ENCODE measurements at regions not wholly inside any gene's neighbourhood (a gene's known extent, or its start where the extent isn't known, plus 50 kb on each side); places are given as distances from the start of the nearest gene placed in this dataset.
"Not testable (repeated sequence)": the region's sequence is repeated elsewhere in the genome, so short reads cannot be mapped to it uniquely, and the experiment has no call there.

- no peak for DNase-seq (ENCODE audit: low read depth in 2 of 2)
Measured at GRCh38 chr17:36845916-36846315, 91.4 kb upstream of the LHX1 start.

- DNase-seq (ENCODE audit: low read depth in 2 of 2): no peak
Measured at GRCh38 chr17:36846410-36847292, 90.6 kb upstream of the LHX1 start.

GRCh38 chr17:36848008-36848902, 89.0 kb upstream of the LHX1 start:
- no peak for DNase-seq (ENCODE audit: low read depth in 2 of 2)

GRCh38 chr17:36849020-36849419, 88.3 kb upstream of the LHX1 start:
- DNase-seq (ENCODE audit: low read depth in 2 of 2): not testable (repeated sequence)

GRCh38 chr17:36849871-36850348, 87.4 kb upstream of the LHX1 start:
- DNase-seq (ENCODE audit: low read depth in 2 of 2): no peak

GRCh38 chr17:36850790-36851189, 86.5 kb upstream of the LHX1 start:
- DNase-seq (ENCODE audit: low read depth in 2 of 2): no peak

GRCh38 chr17:36851250-36851649, 86.0 kb upstream of the LHX1 start:
- no peak for DNase-seq (ENCODE audit: low read depth in 2 of 2)

GRCh38 chr17:36852478-36852877, 84.8 kb upstream of the LHX1 start:
- DNase-seq (ENCODE audit: low read depth in 2 of 2): not testable (repeated sequence)

GRCh38 chr17:36854982-36855381, 82.3 kb upstream of the LHX1 start:
- no peak for DNase-seq (ENCODE audit: low read depth in 2 of 2)

- no peak for DNase-seq (ENCODE audit: low read depth in 2 of 2)
Measured at GRCh38 chr17:36855459-36855858, 81.8 kb upstream of the LHX1 start.

GRCh38 chr17:36856222-36856621, 81.1 kb upstream of the LHX1 start:
- no peak for DNase-seq (ENCODE audit: low read depth in 2 of 2)

- no peak for DNase-seq (ENCODE audit: low read depth in 2 of 2)
Measured at GRCh38 chr17:36856903-36857381, 80.3 kb upstream of the LHX1 start.

- DNase-seq (ENCODE audit: low read depth in 2 of 2): no peak
Measured at GRCh38 chr17:36857698-36858097, 79.6 kb upstream of the LHX1 start.

- no peak for DNase-seq (ENCODE audit: low read depth in 2 of 2)
Measured at GRCh38 chr17:36858119-36859002, 78.9 kb upstream of the LHX1 start.

GRCh38 chr17:36859003-36859300, 78.3 kb upstream of the LHX1 start:
- DNase-seq (ENCODE audit: low read depth in 2 of 2): no peak

GRCh38 chr17:36859706-36860105, 77.6 kb upstream of the LHX1 start:
- DNase-seq (ENCODE audit: low read depth in 2 of 2): no peak

- no peak for DNase-seq (ENCODE audit: low read depth in 2 of 2)
Measured at GRCh38 chr17:36861531-36861930, 75.7 kb upstream of the LHX1 start.

- no peak for DNase-seq (ENCODE audit: low read depth in 2 of 2)
Measured at GRCh38 chr17:36862116-36862920, 75.0 kb upstream of the LHX1 start.

GRCh38 chr17:36863131-36863530, 74.1 kb upstream of the LHX1 start:
- DNase-seq (ENCODE audit: low read depth in 2 of 2): no peak

- no peak for DNase-seq (ENCODE audit: low read depth in 2 of 2)
Measured at GRCh38 chr17:36863676-36864612, 73.3 kb upstream of the LHX1 start.

Measured in stimulated activated CD8-positive, alpha-beta memory T cell treated with anti-CD3 and anti-CD28 coated beads, Interleukin-7, amount 100 ng/mL, for 4 hours (primary cell).